ENCODE measurements at regions not wholly inside any gene's neighbourhood (a gene's known extent, or its start where the extent isn't known, plus 50 kb on each side); places are given as distances from the start of the nearest gene placed in this dataset.

DNA sequence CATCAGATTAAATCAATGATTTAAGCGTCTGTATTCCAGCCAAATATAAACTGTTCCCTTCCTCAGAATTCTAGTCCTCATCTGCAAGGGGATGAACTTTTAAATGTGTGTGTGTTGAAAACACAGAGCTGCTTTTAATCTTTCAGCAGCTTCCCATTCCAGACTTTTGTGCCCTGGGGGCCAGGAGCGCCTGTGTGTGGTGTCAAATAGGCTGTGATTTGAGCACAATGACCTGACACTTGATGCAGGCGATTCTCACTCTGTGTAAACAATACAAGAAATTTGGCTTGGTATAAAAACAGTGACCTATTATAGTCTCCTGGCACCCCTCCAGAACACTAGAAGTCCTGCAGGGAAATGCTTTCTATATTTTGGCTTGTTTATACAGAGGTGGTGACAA is 274.6 kb upstream of the ROPN1 start:
- no peak overlapping the region for H3K27ac ChIP-seq (ENCODE audit: low read length)
- no peaks in the 10 kb centered on the region for H3F3A ChIP-seq (ENCODE audit: insufficient read depth, low read length)
- H3K36me3 ChIP-seq (replicated peaks; ENCODE audit: insufficient read depth, low read length): no peaks in the 10 kb centered on the region
- no peaks in the 10 kb centered on the region for H3K4me1 ChIP-seq (ENCODE audit: low read length)
- no peaks in the 10 kb centered on the region for H3K27me3 ChIP-seq (replicated peaks; ENCODE audit: insufficient read depth, low read length)
- H3K79me2 ChIP-seq (ENCODE audit: low read length): no peaks in the 10 kb centered on the region
- H3K9me3 ChIP-seq (replicated peaks; ENCODE audit: insufficient read depth, low read length): no peaks in the 10 kb centered on the region
- no peak overlapping the region for H3K4me2 ChIP-seq (ENCODE audit: low read depth, low read length)
- H3K4me3 ChIP-seq (ENCODE audit: low read length): no peak overlapping the region
- no peak overlapping the region for H3K9ac ChIP-seq (ENCODE audit: low read length)
- no peak overlapping the region for H2AFZ ChIP-seq (ENCODE audit: low read length)
- no peaks in the 10 kb centered on the region for H4K20me1 ChIP-seq (ENCODE audit: insufficient read depth, low read length)
- DNase-seq: no peak
- TF ChIP-seq EZH2 (optimal IDR thresholded peaks at IDR 0.05; ENCODE audit: low read depth, low read length) (no peak), EZH2phosphoT487 (IDR thresholded peaks at IDR 0.05; ENCODE audit: low read length) (no peak)
- TF ChIP-seq, protein P1, sequence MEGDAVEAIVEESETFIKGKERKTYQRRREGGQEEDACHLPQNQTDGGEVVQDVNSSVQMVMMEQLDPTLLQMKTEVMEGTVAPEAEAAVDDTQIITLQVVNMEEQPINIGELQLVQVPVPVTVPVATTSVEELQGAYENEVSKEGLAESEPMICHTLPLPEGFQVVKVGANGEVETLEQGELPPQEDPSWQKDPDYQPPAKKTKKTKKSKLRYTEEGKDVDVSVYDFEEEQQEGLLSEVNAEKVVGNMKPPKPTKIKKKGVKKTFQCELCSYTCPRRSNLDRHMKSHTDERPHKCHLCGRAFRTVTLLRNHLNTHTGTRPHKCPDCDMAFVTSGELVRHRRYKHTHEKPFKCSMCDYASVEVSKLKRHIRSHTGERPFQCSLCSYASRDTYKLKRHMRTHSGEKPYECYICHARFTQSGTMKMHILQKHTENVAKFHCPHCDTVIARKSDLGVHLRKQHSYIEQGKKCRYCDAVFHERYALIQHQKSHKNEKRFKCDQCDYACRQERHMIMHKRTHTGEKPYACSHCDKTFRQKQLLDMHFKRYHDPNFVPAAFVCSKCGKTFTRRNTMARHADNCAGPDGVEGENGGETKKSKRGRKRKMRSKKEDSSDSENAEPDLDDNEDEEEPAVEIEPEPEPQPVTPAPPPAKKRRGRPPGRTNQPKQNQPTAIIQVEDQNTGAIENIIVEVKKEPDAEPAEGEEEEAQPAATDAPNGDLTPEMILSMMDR (IDR thresholded peaks at IDR 0.05; ENCODE audit: low read length): no peak
- H3K9me2 ChIP-seq (replicated peaks; ENCODE audit: insufficient read depth, low read length): no peaks in the 10 kb centered on the region

DNA sequence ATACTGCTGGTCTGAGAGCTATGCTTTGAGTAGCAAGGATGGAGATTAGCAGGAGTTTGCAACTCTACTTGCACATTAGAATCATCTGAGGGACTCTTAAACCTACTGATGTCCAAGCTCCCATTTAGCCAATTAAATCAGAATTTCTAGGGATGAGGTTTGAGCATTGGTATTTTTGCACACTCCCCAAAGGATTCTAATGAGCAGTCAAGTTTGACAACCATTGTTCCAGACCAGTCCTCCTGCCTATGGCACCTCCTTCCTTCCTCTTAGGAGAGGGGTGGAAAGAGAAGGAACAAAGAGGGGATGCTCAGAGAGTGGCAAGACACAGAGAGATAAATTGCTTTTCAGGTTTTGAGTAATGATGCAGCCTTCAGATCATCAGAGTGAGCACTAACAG is 275.5 kb upstream of the ROPN1 start:
- no peak for DNase-seq
- H3K4me1 ChIP-seq (ENCODE audit: low read length): no peaks in the 10 kb centered on the region
- no peaks in the 10 kb centered on the region for H4K20me1 ChIP-seq (ENCODE audit: insufficient read depth, low read length)
- no peaks in the 10 kb centered on the region for H3F3A ChIP-seq (ENCODE audit: insufficient read depth, low read length)
- H3K4me2 ChIP-seq (ENCODE audit: low read depth, low read length): no peak overlapping the region
- no peaks in the 10 kb centered on the region for H3K79me2 ChIP-seq (ENCODE audit: low read length)
- H3K9ac ChIP-seq (ENCODE audit: low read length): no peak overlapping the region
- no peaks in the 10 kb centered on the region for H3K36me3 ChIP-seq (replicated peaks; ENCODE audit: insufficient read depth, low read length)
- H3K27me3 ChIP-seq (replicated peaks; ENCODE audit: insufficient read depth, low read length): no peaks in the 10 kb centered on the region
- no peak overlapping the region for H2AFZ ChIP-seq (ENCODE audit: low read length)
- no peaks in the 10 kb centered on the region for H3K9me3 ChIP-seq (replicated peaks; ENCODE audit: insufficient read depth, low read length)
- TF ChIP-seq, protein P1 (IDR thresholded peaks at IDR 0.05; ENCODE audit: low read length): no peak
- no peak for TF ChIP-seq EZH2phosphoT487 (IDR thresholded peaks at IDR 0.05; ENCODE audit: low read length)
- no peak for TF ChIP-seq EZH2 (optimal IDR thresholded peaks at IDR 0.05; ENCODE audit: low read depth, low read length)
- no peaks in the 10 kb centered on the region for H3K9me2 ChIP-seq (replicated peaks; ENCODE audit: insufficient read depth, low read length)
- H3K4me3 ChIP-seq (ENCODE audit: low read length): no peak overlapping the region
- H3K27ac ChIP-seq (ENCODE audit: low read length): no peak overlapping the region

DNA sequence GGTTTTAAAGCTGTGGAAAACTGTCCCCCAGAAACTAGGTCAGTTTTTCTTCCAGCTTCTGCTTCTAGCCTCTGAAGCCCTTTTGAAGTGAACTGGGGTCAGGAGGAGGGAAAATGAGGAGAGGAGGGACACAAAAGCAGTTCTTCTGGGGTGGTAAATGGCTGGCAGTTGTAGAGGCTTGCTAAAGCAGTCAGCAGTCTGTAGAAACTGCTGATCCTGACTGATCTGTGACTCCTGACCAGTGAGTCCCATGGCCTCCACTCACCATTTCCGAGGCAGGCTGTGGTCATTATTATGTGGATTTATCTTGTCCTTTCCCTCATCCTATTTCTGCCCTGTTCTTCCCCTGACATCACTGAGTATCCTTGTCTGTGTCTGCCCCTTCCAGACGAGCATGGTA is 276.4 kb upstream of the ROPN1 start:
- H3K9me3 ChIP-seq (replicated peaks; ENCODE audit: insufficient read depth, low read length): no peaks in the 10 kb centered on the region
- H2AFZ ChIP-seq (ENCODE audit: low read length): no peak overlapping the region

More for the DNA sequence above, 276.4 kb upstream of the ROPN1 start:
- Histone ChIP-seq H4K20me1 (ENCODE audit: insufficient read depth, low read length) (no peaks in the 10 kb centered on the region), H3K36me3 (replicated peaks; ENCODE audit: insufficient read depth, low read length) (no peaks in the 10 kb centered on the region), H3K4me1 (ENCODE audit: low read length) (no peaks in the 10 kb centered on the region), H3K27ac (ENCODE audit: low read length) (no peak overlapping the region), H3F3A (ENCODE audit: insufficient read depth, low read length) (no peaks in the 10 kb centered on the region), H3K27me3 (replicated peaks; ENCODE audit: insufficient read depth, low read length) (no peaks in the 10 kb centered on the region), H3K4me3 (ENCODE audit: low read length) (no peak overlapping the region), H3K9me2 (replicated peaks; ENCODE audit: insufficient read depth, low read length) (no peaks in the 10 kb centered on the region), H3K79me2 (ENCODE audit: low read length) (no peaks in the 10 kb centered on the region), H3K9ac (ENCODE audit: low read length) (no peak overlapping the region), H3K4me2 (ENCODE audit: low read depth, low read length) (no peak overlapping the region)
- no peak for DNase-seq
- no peak for TF ChIP-seq EZH2phosphoT487 (IDR thresholded peaks at IDR 0.05; ENCODE audit: low read length)
- no peak for TF ChIP-seq EZH2 (optimal IDR thresholded peaks at IDR 0.05; ENCODE audit: low read depth, low read length)
- TF ChIP-seq, protein P1 (IDR thresholded peaks at IDR 0.05; ENCODE audit: low read length): no peak
